GM21723 (cell line): ENCODE measurements at regions not wholly inside any gene's neighbourhood (a gene's known extent, or its start where the extent isn't known, plus 50 kb on each side); places are given as distances from the start of the nearest gene placed in this dataset.
"Not testable (repeated sequence)": the region's sequence is repeated elsewhere in the genome, so short reads cannot be mapped to it uniquely, and the experiment has no call there.

Experiments
- ATAC-seq: cut with Tn5 transposase; IDR thresholded peaks from one replicate; pipeline ENCODE4 v1.9.1; 2021; ENCODE audit warnings: mild to moderate bottlenecking, moderate library complexity; ENCODE audit not compliant: unreplicated experiment

- ATAC-seq, result no peak
These were observed 171.1 kb downstream of the ZNF621 start for GRCh38 chr3:40695848-40696247.

GRCh38 chr3:40698611-40699010, 173.9 kb downstream of the ZNF621 start:
- not testable (repeated sequence) for ATAC-seq

- ATAC-seq, result no peak
These were observed 176.3 kb downstream of the ZNF621 start for GRCh38 chr3:40701016-40701588.

GRCh38 chr3:40704224-40704623, 179.5 kb downstream of the ZNF621 start:
- ATAC-seq, result no peak

- ATAC-seq, result no peak
These were observed 180.9 kb downstream of the ZNF621 start for GRCh38 chr3:40705663-40706062.

GRCh38 chr3:40713306-40713705, 188.5 kb downstream of the ZNF621 start:
- no peak for ATAC-seq

- ATAC-seq, result peak; percentile 47
These were observed 189.0 kb downstream of the ZNF621 start for GRCh38 chr3:40713795-40714194.

GRCh38 chr3:40714771-40715345, 190.1 kb downstream of the ZNF621 start:
- no peak for ATAC-seq

- ATAC-seq, result no peak
These were observed 190.8 kb downstream of the ZNF621 start for GRCh38 chr3:40715551-40715950.

- ATAC-seq, result no peak
These were observed 192.7 kb downstream of the ZNF621 start for GRCh38 chr3:40717471-40717870.

GRCh38 chr3:40718209-40718608, 193.4 kb downstream of the ZNF621 start:
- peak; percentile 25 for ATAC-seq

- peak; percentile 90 for ATAC-seq
These were observed 193.9 kb downstream of the ZNF621 start for GRCh38 chr3:40718681-40719080.

- ATAC-seq, result no peak
These were observed 195.0 kb downstream of the ZNF621 start for GRCh38 chr3:40719660-40720287.

GRCh38 chr3:40720341-40720740, 195.6 kb downstream of the ZNF621 start:
- ATAC-seq, result no peak

- no peak for ATAC-seq
These were observed 196.1 kb downstream of the ZNF621 start for GRCh38 chr3:40720863-40721262.

- ATAC-seq, result no peak
These were observed 198.4 kb downstream of the ZNF621 start for GRCh38 chr3:40723083-40723660.

GRCh38 chr3:40725031-40725430, 200.3 kb downstream of the ZNF621 start:
- ATAC-seq, result no peak

- no peak for ATAC-seq
These were observed 206.7 kb downstream of the ZNF621 start for GRCh38 chr3:40731445-40731844.

GRCh38 chr3:40736943-40737342, 212.2 kb downstream of the ZNF621 start:
- no peak for ATAC-seq

- no peak for ATAC-seq
These were observed 212.6 kb downstream of the ZNF621 start for GRCh38 chr3:40737343-40737742.

GRCh38 chr3:40739971-40740370, 215.2 kb downstream of the ZNF621 start:
- no peak for ATAC-seq

GRCh38 chr3:40741729-40742128, 217.0 kb downstream of the ZNF621 start:
- no peak for ATAC-seq
